Trophoblast cell (in vitro differentiated cells and primary cell): ENCODE measurements at regions not wholly inside any gene's neighbourhood (a gene's known extent, or its start where the extent isn't known, plus 50 kb on each side); places are given as distances from the start of the nearest gene placed in this dataset.
A peak's percentile ranks its signal among the peaks of the same experiment; 100 is the strongest.

Experiments
- DNase-seq, 2 donors: peaks; one replicate each; pipeline ENCODE4 v3.0.0-alpha.2; 2016
- H2AFZ ChIP-seq: 2 replicates; pipeline ENCODE4 v1.6.1; 2013; ENCODE audit warnings: low read length, moderate library complexity, mild to moderate bottlenecking; ENCODE audit not compliant: insufficient read depth, poor library complexity
- H2AK5ac ChIP-seq: 2 replicates; pipeline ENCODE4 v1.6.1; 2013; ENCODE audit warnings: mild to moderate bottlenecking, low read length
- H2BK120ac ChIP-seq: 2 replicates; pipeline ENCODE4 v1.6.1; 2013; ENCODE audit warnings: low read length, mild to moderate bottlenecking, moderate library complexity; ENCODE audit not compliant: insufficient read depth, poor library complexity
- H2BK12ac ChIP-seq: 2 replicates; pipeline ENCODE4 v1.6.1; 2013; ENCODE audit warnings: mild to moderate bottlenecking, low read length, moderate library complexity
- H2BK5ac ChIP-seq: 2 replicates; pipeline ENCODE4 v1.6.1; 2013; ENCODE audit warnings: low read length, low read depth, moderate library complexity, mild to moderate bottlenecking; ENCODE audit not compliant: poor library complexity
- H3K14ac ChIP-seq: 2 replicates; pipeline ENCODE4 v1.6.1; 2013; ENCODE audit warnings: mild to moderate bottlenecking, low read length
- H3K18ac ChIP-seq: 2 replicates; pipeline ENCODE4 v1.6.1; 2013; ENCODE audit warnings: mild to moderate bottlenecking, low read length
- H3K23ac ChIP-seq: 2 replicates; pipeline ENCODE4 v1.6.1; 2013; ENCODE audit warnings: low read length
- H3K27ac ChIP-seq: 2 replicates; pipeline ENCODE4 v1.5.1; 2013; ENCODE audit warnings: low read depth, mild to moderate bottlenecking, inconsistent platforms, low read length, moderate library complexity
- H3K27me3 ChIP-seq: 2 replicates; pipeline ENCODE4 v1.6.1; 2013; ENCODE audit warnings: inconsistent platforms, mild to moderate bottlenecking, low read length, moderate library complexity; ENCODE audit not compliant: insufficient read depth
- H3K36me3 ChIP-seq, 2 experiments: 1 replicate in 1 of 2; 2 replicates in 1 of 2; pipeline ENCODE4 v1.6.1; 2013; ENCODE audit warnings: low read length in 2 of 2, mild to moderate bottlenecking in 2 of 2, moderate library complexity in 1 of 2; ENCODE audit not compliant: insufficient read depth in 2 of 2, control insufficient read depth in 1 of 2
- H3K4ac ChIP-seq: 2 replicates; pipeline ENCODE4 v1.6.1; 2013; ENCODE audit warnings: low read depth, mild to moderate bottlenecking, low read length, moderate library complexity
- H3K4me1 ChIP-seq, 2 experiments: 1 replicate in 1 of 2; 2 replicates in 1 of 2; pipeline ENCODE4 v1.6.1; 2013; ENCODE audit warnings: low read length in 2 of 2, mild to moderate bottlenecking in 2 of 2, moderate library complexity in 1 of 2; ENCODE audit not compliant: insufficient read depth in 2 of 2, control insufficient read depth in 1 of 2
- H3K4me2 ChIP-seq: 2 replicates; pipeline ENCODE4 v1.6.1; 2013; ENCODE audit warnings: inconsistent platforms, mild to moderate bottlenecking, low read length, moderate library complexity
- H3K4me3 ChIP-seq: 2 replicates; pipeline ENCODE4 v1.5.1; 2013; ENCODE audit warnings: mild to moderate bottlenecking, low read depth, low read length, inconsistent platforms
- H3K79me1 ChIP-seq: one replicate; pipeline ENCODE4 v1.6.1; 2013; ENCODE audit warnings: low read length
- H3K79me2 ChIP-seq: 2 replicates; pipeline ENCODE4 v1.6.1; 2013; ENCODE audit warnings: low read length, mild to moderate bottlenecking; ENCODE audit not compliant: control insufficient read depth, insufficient read depth, poor library complexity
- H3K9ac ChIP-seq: 2 replicates; pipeline ENCODE4 v1.6.1; 2013; ENCODE audit warnings: mild to moderate bottlenecking, low read length
- H3K9me3 ChIP-seq: 2 replicates; pipeline ENCODE4 v1.6.1; 2013; ENCODE audit warnings: low read depth, mild to moderate bottlenecking, control low read depth, inconsistent platforms, low read length; ENCODE audit not compliant: insufficient read depth
- H4K12ac ChIP-seq: 2 replicates; pipeline ENCODE4 v1.6.1; 2013; ENCODE audit warnings: low read depth, mild to moderate bottlenecking, low read length, moderate library complexity
- H4K8ac ChIP-seq: 2 replicates; pipeline ENCODE4 v1.6.1; 2013; ENCODE audit warnings: low read depth, mild to moderate bottlenecking, low read length, moderate library complexity
- H4K91ac ChIP-seq: one replicate; pipeline ENCODE4 v1.6.1; 2013; ENCODE audit warnings: low read depth, mild to moderate bottlenecking, low read length, moderate library complexity
- WGBS: extraction: QIAGEN DNeasy Blood & Tissue Kit; methylation state at CpG from one replicate; pipeline ENCODE4 v1.1.7; 2013; ENCODE audit warnings: missing lambda C conversion rate; ENCODE audit not compliant: insufficient read length, insufficient coverage; ENCODE audit errors: extremely low coverage; 5-methylcytosine and 5-hydroxymethylcytosine counted together

- H4K8ac ChIP-seq = no peak overlapping the region
- H4K91ac ChIP-seq = no peak overlapping the region
- no peak overlapping the region for H2AFZ ChIP-seq
- H3K4me2 ChIP-seq = no peak overlapping the region
- no peak overlapping the region for H2BK120ac ChIP-seq
- no peak overlapping the region for H3K4me3 ChIP-seq
- H2BK5ac ChIP-seq = no peak overlapping the region
- no peak overlapping the region for H3K23ac ChIP-seq
- H3K27me3 ChIP-seq = no peaks in the 10 kb centered on the region
- H3K79me2 ChIP-seq = no peaks in the 10 kb centered on the region
- H3K4me1 ChIP-seq = no peaks in the 10 kb centered on the region
- no peak overlapping the region for H4K12ac ChIP-seq
- no peak overlapping the region for H3K4ac ChIP-seq
- H3K79me1 ChIP-seq = no peaks in the 10 kb centered on the region
- H2BK12ac ChIP-seq = no peak overlapping the region
- no peak overlapping the region for H3K14ac ChIP-seq
- no peak overlapping the region for H3K18ac ChIP-seq
- H3K27ac ChIP-seq = no peak overlapping the region
- no peak for DNase-seq
- H3K9me3 ChIP-seq = peaks cover 2% of the 10 kb centered on the region
- H3K36me3 ChIP-seq = no peaks in the 10 kb centered on the region
- no peak overlapping the region for H3K9ac ChIP-seq
- no CpG with 5 or more reads among the region's 5 CpGs for WGBS
- no peak overlapping the region for H2AK5ac ChIP-seq
Observed at GRCh38 chr2:23211987-23212583, 172.9 kb upstream of the KLHL29 start.

- no peak overlapping the region for H3K14ac ChIP-seq
- no peak overlapping the region for H2BK12ac ChIP-seq
- H4K8ac ChIP-seq = no peak overlapping the region
- no peak overlapping the region for H4K91ac ChIP-seq
- no CpG with 5 or more reads among the region's 7 CpGs for WGBS
- DNase-seq = peak; percentile 41 to 83
- H3K27ac ChIP-seq = no peak overlapping the region
- no peak overlapping the region for H2AFZ ChIP-seq
- no peak overlapping the region for H3K23ac ChIP-seq
- H3K36me3 ChIP-seq = no peaks in the 10 kb centered on the region
- no peak overlapping the region for H2AK5ac ChIP-seq
- no peaks in the 10 kb centered on the region for H3K79me1 ChIP-seq
- no peaks in the 10 kb centered on the region for H3K79me2 ChIP-seq
- no peak overlapping the region for H3K4me2 ChIP-seq
- peaks cover 2% of the 10 kb centered on the region for H3K9me3 ChIP-seq
- H2BK120ac ChIP-seq = no peak overlapping the region
- no peak overlapping the region for H3K4ac ChIP-seq
- no peak overlapping the region for H3K4me3 ChIP-seq
- no peak overlapping the region for H3K9ac ChIP-seq
- no peaks in the 10 kb centered on the region for H3K4me1 ChIP-seq
- H3K27me3 ChIP-seq = no peaks in the 10 kb centered on the region
- H2BK5ac ChIP-seq = no peak overlapping the region
- no peak overlapping the region for H3K18ac ChIP-seq
- no peak overlapping the region for H4K12ac ChIP-seq
Observed at GRCh38 chr2:23213196-23213595, 171.8 kb upstream of the KLHL29 start.

DNA sequence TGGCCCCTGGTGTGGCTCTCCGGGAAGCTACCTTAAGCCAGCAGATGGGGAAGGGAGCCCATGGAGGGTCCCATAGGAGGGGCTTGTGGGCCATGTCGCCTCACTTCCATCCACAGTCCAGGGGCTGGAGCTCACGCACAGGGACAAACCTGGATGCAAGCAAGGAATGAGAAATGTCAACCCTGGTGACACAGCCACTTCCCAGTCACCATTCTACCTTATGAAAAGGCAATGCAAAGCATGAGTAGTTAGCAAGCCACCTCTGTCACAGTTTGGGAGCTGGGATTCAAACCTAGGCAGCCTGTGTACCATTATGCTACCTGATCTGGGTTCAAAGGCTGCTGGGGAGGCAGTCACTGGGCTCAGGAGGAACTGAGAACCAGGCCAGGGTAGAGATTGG is 170.0 kb upstream of the KLHL29 start:
- no peak for DNase-seq
- WGBS = no CpG with 5 or more reads among the region's 3 CpGs
- H2BK120ac ChIP-seq = no peak overlapping the region
- H2AFZ ChIP-seq = no peak overlapping the region
- H3K79me2 ChIP-seq = no peaks in the 10 kb centered on the region
- no peak overlapping the region for H3K18ac ChIP-seq
- H2BK5ac ChIP-seq = no peak overlapping the region
- H3K14ac ChIP-seq = no peak overlapping the region
- H2BK12ac ChIP-seq = no peak overlapping the region
- no peaks in the 10 kb centered on the region for H3K27me3 ChIP-seq
- no peak overlapping the region for H2AK5ac ChIP-seq
- peaks cover 2% of the 10 kb centered on the region for H3K9me3 ChIP-seq
- H4K12ac ChIP-seq = no peak overlapping the region
- H3K4ac ChIP-seq = no peak overlapping the region
- no peaks in the 10 kb centered on the region for H3K36me3 ChIP-seq
- H3K4me3 ChIP-seq = no peak overlapping the region
- H3K79me1 ChIP-seq = no peaks in the 10 kb centered on the region
- no peak overlapping the region for H3K27ac ChIP-seq
- no peak overlapping the region for H3K9ac ChIP-seq
- no peak overlapping the region for H4K8ac ChIP-seq
- H4K91ac ChIP-seq = no peak overlapping the region
- no peak overlapping the region for H3K23ac ChIP-seq
- H3K4me2 ChIP-seq = no peak overlapping the region
- H3K4me1 ChIP-seq = no peaks in the 10 kb centered on the region

DNA sequence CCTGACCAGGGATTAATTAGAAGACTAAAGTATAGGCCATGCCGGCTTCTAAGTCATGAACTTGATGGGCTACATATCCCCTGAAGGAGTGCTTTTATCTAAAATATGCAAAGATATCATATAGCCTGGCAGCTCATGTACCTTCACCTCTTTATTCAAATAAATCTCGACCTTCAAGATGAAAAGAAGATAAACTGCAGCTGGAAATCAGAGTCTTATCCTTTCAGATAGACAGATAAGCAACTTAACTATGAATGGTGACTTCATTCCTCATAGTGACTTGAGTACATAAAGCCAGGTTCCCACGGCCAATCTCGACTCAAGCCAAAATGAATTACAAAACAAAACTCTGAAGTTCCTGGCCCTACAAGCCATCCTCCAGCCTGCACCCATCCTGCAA is 165.3 kb upstream of the KLHL29 start:
- no peak overlapping the region for H3K23ac ChIP-seq
- H2AK5ac ChIP-seq = no peak overlapping the region
- H4K91ac ChIP-seq = no peak overlapping the region
- H3K27me3 ChIP-seq = no peaks in the 10 kb centered on the region
- no peak overlapping the region for H3K14ac ChIP-seq
- no peak overlapping the region for H2BK120ac ChIP-seq
- no peak overlapping the region for H3K27ac ChIP-seq
- H3K79me1 ChIP-seq = no peaks in the 10 kb centered on the region
- no peaks in the 10 kb centered on the region for H3K79me2 ChIP-seq
- peak; percentile 14 to 59 for DNase-seq
- no peaks in the 10 kb centered on the region for H3K4me1 ChIP-seq
- no peak overlapping the region for H2AFZ ChIP-seq
- H2BK5ac ChIP-seq = no peak overlapping the region
- H3K9ac ChIP-seq = no peak overlapping the region
- H4K12ac ChIP-seq = no peak overlapping the region
- no peaks in the 10 kb centered on the region for H3K36me3 ChIP-seq
- WGBS = no CpG with 5 or more reads among the region's 4 CpGs
- H4K8ac ChIP-seq = no peak overlapping the region
- no peak overlapping the region for H3K4me2 ChIP-seq
- H3K4ac ChIP-seq = no peak overlapping the region
- H3K9me3 ChIP-seq = peaks cover 2% of the 10 kb centered on the region
- no peak overlapping the region for H2BK12ac ChIP-seq
- no peak overlapping the region for H3K4me3 ChIP-seq
- H3K18ac ChIP-seq = no peak overlapping the region
